ENCODE measurements at regions not wholly inside any gene's neighbourhood (a gene's known extent, or its start where the extent isn't known, plus 50 kb on each side); places are given as distances from the start of the nearest gene placed in this dataset.

DNA sequence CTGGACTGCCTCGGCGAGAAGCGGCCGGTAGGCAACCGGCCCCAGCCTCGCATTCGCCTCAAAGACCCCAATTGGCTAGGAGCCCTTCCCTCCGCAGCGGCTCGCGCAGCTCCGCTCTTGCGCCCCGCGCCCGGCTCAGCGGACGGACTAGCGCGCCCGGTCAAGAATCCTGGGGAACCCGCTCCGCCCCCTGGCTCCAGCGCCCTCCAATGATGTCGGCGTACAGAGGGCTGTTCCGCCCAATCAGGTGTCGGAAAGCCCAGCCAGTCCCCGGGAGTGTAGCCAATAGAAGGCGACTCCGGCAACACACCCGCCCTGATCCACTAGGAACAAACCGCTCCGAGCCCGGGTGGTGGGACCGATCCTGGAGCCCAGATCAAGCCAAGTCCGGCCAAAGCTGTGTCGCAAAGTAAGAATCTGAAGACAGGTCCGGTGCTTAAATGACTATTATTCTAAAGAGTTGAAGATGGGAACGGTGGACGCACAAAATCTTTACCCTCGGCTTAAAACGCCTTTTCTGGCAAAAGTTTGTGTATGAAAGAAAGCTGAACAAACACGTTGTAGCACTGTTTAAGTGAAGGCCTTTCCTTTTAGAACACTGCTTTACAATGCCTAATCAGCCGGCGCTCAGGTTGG lies 132.2 kb downstream of the OGFRL1 start:
- TF ChIP-seq, protein P1, sequence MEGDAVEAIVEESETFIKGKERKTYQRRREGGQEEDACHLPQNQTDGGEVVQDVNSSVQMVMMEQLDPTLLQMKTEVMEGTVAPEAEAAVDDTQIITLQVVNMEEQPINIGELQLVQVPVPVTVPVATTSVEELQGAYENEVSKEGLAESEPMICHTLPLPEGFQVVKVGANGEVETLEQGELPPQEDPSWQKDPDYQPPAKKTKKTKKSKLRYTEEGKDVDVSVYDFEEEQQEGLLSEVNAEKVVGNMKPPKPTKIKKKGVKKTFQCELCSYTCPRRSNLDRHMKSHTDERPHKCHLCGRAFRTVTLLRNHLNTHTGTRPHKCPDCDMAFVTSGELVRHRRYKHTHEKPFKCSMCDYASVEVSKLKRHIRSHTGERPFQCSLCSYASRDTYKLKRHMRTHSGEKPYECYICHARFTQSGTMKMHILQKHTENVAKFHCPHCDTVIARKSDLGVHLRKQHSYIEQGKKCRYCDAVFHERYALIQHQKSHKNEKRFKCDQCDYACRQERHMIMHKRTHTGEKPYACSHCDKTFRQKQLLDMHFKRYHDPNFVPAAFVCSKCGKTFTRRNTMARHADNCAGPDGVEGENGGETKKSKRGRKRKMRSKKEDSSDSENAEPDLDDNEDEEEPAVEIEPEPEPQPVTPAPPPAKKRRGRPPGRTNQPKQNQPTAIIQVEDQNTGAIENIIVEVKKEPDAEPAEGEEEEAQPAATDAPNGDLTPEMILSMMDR (IDR thresholded peaks at IDR 0.05), result peak in 1 of 6 experiments; percentile 7
- peak; percentile 90 to 100 for TF ChIP-seq POLR2A (IDR thresholded peaks at IDR 0.05)

Data from thyroid gland (tissue), 4 donors.